Activated CD4-positive, alpha-beta T cell treated with anti-CD3 and anti-CD28 coated beads, Interleukin-2, amount 50 U/mL, for 24 hours (primary cell): ENCODE measurements at regions not wholly inside any gene's neighbourhood (a gene's known extent, or its start where the extent isn't known, plus 50 kb on each side); places are given as distances from the start of the nearest gene placed in this dataset.

Experiments
- DNase-seq, 2 donors: peaks; one replicate each; pipeline ENCODE4 v3.0.0-alpha.2; 2020; ENCODE audit warnings: low read depth in 1 of 2, low spot score in 1 of 2

- DNase-seq, result no peak
Measured at GRCh38 chr1:234709473-234710228, 99.7 kb upstream of the IRF2BP2 start.

GRCh38 chr1:234708700-234709395, 98.9 kb upstream of the IRF2BP2 start:
- no peak for DNase-seq

GRCh38 chr1:234707641-234708040, 97.7 kb upstream of the IRF2BP2 start:
- DNase-seq, result no peak

GRCh38 chr1:234706931-234707330, 97.0 kb upstream of the IRF2BP2 start:
- DNase-seq, result no peak

GRCh38 chr1:234706199-234706598, 96.2 kb upstream of the IRF2BP2 start:
- DNase-seq, result no peak

- DNase-seq, result no peak
Measured at GRCh38 chr1:234705615-234706014, 95.6 kb upstream of the IRF2BP2 start.

- DNase-seq, result no peak
Measured at GRCh38 chr1:234704106-234704887, 94.3 kb upstream of the IRF2BP2 start.

GRCh38 chr1:234702342-234703000, 92.5 kb upstream of the IRF2BP2 start:
- DNase-seq, result no peak

- no peak for DNase-seq
Measured at GRCh38 chr1:234701737-234702341, 91.9 kb upstream of the IRF2BP2 start.

- no peak for DNase-seq
Measured at GRCh38 chr1:234699795-234700665, 90.1 kb upstream of the IRF2BP2 start.

GRCh38 chr1:234698686-234699085, 88.7 kb upstream of the IRF2BP2 start:
- no peak for DNase-seq

GRCh38 chr1:234697741-234698140, 87.8 kb upstream of the IRF2BP2 start:
- DNase-seq, result no peak

GRCh38 chr1:234697015-234697414, 87.0 kb upstream of the IRF2BP2 start:
- DNase-seq, result no peak

GRCh38 chr1:234696148-234696576, 86.2 kb upstream of the IRF2BP2 start:
- DNase-seq, result no peak

- no peak for DNase-seq
Measured at GRCh38 chr1:234694661-234695060, 84.7 kb upstream of the IRF2BP2 start.

GRCh38 chr1:234692966-234693580, 83.1 kb upstream of the IRF2BP2 start:
- no peak for DNase-seq

GRCh38 chr1:234691567-234691966, 81.6 kb upstream of the IRF2BP2 start:
- DNase-seq, result no peak

- DNase-seq, result no peak
Measured at GRCh38 chr1:234690872-234691271, 80.9 kb upstream of the IRF2BP2 start.

GRCh38 chr1:234689236-234689635, 79.3 kb upstream of the IRF2BP2 start:
- no peak for DNase-seq

GRCh38 chr1:234687011-234687410, 77.0 kb upstream of the IRF2BP2 start:
- no peak for DNase-seq
